Kidney epithelial cell (primary cell): ENCODE measurements at regions not wholly inside any gene's neighbourhood (a gene's known extent, or its start where the extent isn't known, plus 50 kb on each side); places are given as distances from the start of the nearest gene placed in this dataset.

Experiments
- DNase-seq: peaks from one replicate; pipeline ENCODE4 v3.0.0-alpha.2; 2010; ENCODE audit warnings: low read depth
- H3K27me3 ChIP-seq: 2 replicates; pipeline ENCODE4 v1.6.0; 2011; ENCODE audit warnings: low read length; ENCODE audit not compliant: control insufficient read depth, insufficient read depth
- H3K36me3 ChIP-seq: 2 replicates; pipeline ENCODE4 v1.5.1; 2011; ENCODE audit warnings: low read length; ENCODE audit not compliant: control insufficient read depth, insufficient read depth
- H3K4me3 ChIP-seq: 2 replicates; pipeline ENCODE4 v1.5.1; 2011; ENCODE audit warnings: low read depth, mild to moderate bottlenecking, control low read depth, low read length
- CTCF ChIP-seq: IDR thresholded peaks from 2 replicates; pipeline ENCODE4 v1.5.1; 2011; ENCODE audit warnings: mild to moderate bottlenecking, moderate library complexity, low read length, control low read depth, inconsistent platforms; ENCODE audit not compliant: insufficient read depth, poor library complexity, severe bottlenecking

- no peak for DNase-seq
- H3K36me3 ChIP-seq = no peaks in the 10 kb centered on the region
- no peaks in the 10 kb centered on the region for H3K27me3 ChIP-seq
- TF ChIP-seq CTCF = no peak
- no peak overlapping the region for H3K4me3 ChIP-seq
Observed at GRCh38 chr13:38520041-38520440, 166.8 kb upstream of the FREM2 start.

GRCh38 chr13:38527140-38527539 is 159.7 kb upstream of the FREM2 start:
- no peaks in the 10 kb centered on the region for H3K27me3 ChIP-seq
- DNase-seq = no peak
- no peaks in the 10 kb centered on the region for H3K36me3 ChIP-seq
- no peak for TF ChIP-seq CTCF
- H3K4me3 ChIP-seq = no peak overlapping the region

GRCh38 chr13:38528986-38529385 is 157.9 kb upstream of the FREM2 start:
- H3K36me3 ChIP-seq = no peaks in the 10 kb centered on the region
- TF ChIP-seq CTCF = no peak
- DNase-seq = no peak
- H3K27me3 ChIP-seq = no peaks in the 10 kb centered on the region
- H3K4me3 ChIP-seq = no peak overlapping the region

- TF ChIP-seq CTCF = peak; percentile 27
- no peak for DNase-seq
- Histone ChIP-seq H3K4me3 (no peak overlapping the region), H3K36me3 (no peaks in the 10 kb centered on the region), H3K27me3 (no peaks in the 10 kb centered on the region)
Observed at GRCh38 chr13:38530492-38530891, 156.4 kb upstream of the FREM2 start.

GRCh38 chr13:38535261-38535660 is 151.6 kb upstream of the FREM2 start:
- Histone ChIP-seq H3K4me3 (no peak overlapping the region), H3K27me3 (no peaks in the 10 kb centered on the region), H3K36me3 (no peaks in the 10 kb centered on the region)
- TF ChIP-seq CTCF = no peak
- no peak for DNase-seq

GRCh38 chr13:38537051-38537450 is 149.8 kb upstream of the FREM2 start:
- DNase-seq = no peak
- no peak for TF ChIP-seq CTCF
- Histone ChIP-seq H3K27me3 (no peaks in the 10 kb centered on the region), H3K4me3 (no peak overlapping the region), H3K36me3 (no peaks in the 10 kb centered on the region)
